GM19455 (cell line): ENCODE measurements at regions not wholly inside any gene's neighbourhood (a gene's known extent, or its start where the extent isn't known, plus 50 kb on each side); places are given as distances from the start of the nearest gene placed in this dataset.
"Not testable (repeated sequence)": the region's sequence is repeated elsewhere in the genome, so short reads cannot be mapped to it uniquely, and the experiment has no call there.

Experiments
- ATAC-seq: cut with Tn5 transposase; IDR thresholded peaks from one replicate; pipeline ENCODE4 v1.9.1; 2021; ENCODE audit not compliant: unreplicated experiment

DNA sequence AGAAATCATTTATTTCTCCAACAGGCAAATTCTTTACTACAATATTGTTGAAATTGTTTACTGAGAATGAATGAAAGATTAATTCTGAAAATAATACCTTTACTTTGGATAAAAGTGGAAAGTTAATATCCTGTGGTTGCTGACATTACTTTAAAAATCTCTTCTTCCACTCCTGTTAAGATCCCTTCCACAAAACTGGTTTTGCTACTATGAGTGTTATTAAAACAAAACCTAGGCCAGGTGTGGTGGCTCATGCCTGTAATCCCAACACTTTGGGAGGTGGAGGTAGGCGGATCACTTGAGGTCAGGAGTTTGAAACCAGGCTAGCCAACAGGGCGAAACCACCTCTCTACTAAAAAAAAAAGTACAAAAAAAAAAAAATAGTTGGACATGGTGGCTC, 123.9 kb upstream of the CCDC150 start:
- ATAC-seq = no peak

DNA sequence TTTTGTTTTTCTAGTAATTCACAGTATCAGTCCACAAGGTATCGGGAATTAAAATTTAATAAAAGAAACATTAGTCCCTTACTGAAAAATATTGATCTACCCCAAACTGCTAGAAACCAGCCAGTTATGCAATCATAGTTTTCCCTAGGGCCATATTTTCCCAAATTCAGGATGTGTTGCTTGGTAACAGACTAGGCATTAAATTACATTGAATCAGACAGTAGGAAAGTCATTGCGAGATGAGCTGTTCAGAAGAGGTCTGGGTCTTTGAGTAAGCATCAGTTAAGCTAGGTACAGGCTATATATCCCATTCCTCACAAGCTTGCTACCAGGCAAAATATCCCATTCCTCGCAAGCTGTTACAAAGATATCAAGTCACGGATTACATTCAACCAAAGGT, 123.0 kb upstream of the CCDC150 start:
- ATAC-seq = no peak

DNA sequence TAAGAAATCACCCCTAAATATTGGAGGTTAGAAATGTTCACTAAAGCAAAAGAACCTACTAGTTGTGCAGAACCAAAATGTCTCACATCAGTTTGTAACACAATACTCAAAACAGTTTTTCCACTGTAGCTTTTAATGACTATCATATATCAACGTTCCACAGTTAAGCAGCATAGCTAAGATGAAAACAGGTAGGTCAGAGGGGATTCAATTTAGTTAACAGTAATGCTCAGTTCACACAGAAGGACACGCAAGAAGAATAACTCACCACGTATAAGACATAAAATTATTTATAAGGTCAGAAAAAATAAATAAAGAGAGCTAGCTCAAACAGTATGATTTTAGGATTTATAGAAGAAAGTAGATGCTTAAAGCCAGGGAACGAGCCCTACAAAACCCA, 118.9 kb upstream of the CCDC150 start:
- ATAC-seq = no peak

DNA sequence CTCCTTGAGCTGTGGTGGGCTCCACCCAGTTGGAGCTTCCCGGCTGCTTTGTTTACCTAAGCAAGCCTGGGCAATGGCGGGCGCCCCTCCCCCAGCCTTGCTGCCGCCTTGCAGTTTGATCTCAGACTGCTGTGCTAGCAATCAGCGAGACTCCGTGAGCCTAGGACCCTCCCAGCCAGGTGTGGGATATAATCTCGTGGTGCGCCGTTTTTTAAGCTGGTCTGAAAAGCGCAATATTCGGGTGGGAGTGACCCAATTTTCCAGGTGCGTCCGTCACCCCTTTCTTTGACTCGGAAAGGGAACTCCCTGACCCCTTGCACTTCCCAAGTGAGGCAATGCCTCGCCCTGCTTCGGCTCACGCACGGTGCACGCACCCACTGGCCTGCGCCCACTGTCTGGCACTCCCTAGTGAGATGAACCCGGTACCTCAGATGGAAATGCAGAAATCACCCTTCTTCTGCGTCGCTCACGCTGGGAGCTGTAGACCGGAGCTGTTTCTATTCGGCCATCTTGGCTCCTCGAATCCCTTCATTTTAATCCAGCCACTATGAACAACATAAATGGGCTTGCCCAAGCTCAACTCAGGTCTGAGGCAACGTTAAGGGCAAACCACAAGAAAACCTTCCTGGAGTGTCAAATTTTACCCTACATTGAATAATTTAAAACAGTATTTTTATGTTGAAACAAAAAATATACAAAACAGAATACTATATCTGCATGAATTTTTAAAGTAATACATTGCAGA, 112.4 kb upstream of the CCDC150 start:
- not testable (repeated sequence) for ATAC-seq

DNA sequence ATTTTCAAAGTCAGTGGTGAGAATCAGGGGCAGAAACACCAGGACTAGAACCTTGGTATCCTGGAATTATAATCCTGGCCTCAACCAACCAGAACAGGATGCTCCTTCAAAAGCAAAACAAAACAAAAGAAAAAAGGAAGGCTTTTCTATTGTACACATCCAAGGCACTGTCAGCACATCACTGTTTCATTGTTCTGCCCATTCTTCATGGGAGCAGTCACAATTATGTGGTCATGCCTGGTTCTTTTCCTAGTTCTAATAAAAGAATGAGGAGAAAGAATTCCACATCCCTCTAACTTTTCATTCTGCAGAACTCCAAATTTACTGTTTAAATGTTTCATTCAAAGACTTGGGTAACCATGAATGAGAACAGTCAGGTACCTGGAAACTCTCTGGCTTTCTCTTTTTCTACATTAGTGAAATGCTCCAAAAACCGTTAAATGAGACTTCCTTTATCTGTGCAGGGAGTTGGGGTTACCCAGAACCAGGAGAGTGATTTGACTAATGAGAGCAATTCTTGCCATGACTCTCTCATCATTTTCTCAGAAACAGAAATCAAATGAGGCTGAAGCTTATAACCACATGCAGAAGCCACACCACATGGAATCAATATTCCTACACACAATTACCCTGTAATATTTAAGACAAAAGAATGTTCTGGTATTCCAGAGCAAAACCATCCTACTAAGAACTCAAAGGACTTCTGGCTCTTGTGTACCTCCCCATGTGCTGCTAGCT, 110.9 kb upstream of the CCDC150 start:
- ATAC-seq = no peak

DNA sequence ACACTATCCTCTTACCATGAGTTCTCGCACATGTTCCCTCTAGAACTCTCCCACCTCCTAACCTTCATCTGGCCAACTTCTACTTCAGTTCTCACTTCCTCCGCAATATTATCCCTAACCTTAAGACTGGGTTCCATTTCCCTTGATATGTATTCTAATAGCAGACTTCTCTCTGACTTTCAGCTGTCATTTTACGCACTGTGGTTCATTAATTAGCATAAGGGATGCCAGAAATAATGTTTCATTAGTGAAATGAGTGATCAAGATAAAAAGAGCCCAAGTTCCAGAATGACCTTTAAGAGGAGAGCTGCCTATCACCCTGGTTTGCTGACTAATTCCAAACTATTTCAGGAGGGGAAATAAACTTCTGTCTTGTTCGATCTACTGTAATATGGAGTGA, 108.6 kb upstream of the CCDC150 start:
- no peak for ATAC-seq

DNA sequence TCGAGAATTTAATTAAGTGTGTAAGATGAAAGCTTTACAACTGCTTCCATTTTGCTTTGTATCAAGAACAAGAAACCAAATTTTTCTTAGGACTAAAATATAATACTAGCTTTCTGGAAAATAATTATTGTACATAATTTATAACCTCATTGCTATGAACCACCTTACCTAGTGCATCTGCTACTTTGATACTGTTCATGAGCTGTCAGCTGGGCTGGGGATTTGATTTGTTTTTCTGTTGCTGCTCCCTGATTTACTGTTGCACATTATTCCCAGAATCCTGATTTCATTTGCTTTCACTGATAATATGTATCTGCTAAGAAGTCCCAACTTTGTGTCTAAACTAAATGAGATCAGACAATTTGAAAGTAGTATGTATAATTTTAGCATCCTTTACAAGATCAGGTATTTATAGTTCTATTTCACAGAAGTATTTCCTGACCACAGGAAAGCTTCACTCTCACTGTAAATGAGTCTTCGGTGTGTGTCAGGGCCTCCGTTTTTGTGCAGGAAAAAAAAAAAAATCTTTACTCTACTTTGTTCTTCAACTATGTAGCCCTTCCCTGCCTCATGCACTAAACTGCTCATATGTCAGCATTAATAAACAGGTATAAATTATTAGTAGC, 105.6 kb upstream of the CCDC150 start:
- no peak for ATAC-seq

DNA sequence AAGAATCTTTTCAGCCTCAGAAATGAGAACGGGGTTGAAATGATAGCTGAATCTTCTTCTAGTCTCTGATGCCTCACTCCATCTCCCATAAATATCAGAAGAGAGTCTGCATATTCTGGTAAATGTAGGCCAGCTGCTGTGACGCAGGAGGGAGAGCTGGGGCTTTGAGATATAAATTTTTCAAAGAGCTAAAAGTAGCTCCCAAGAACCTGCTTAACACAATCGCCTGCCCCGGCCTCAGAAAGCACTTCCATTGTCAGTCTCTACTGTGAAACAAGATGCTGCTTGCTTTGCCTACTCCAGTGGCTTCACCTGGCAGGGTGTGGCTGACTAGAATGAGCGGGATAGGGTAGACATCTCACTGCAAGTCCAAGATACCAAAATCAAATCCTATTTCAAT, 105.0 kb upstream of the CCDC150 start:
- ATAC-seq = no peak

DNA sequence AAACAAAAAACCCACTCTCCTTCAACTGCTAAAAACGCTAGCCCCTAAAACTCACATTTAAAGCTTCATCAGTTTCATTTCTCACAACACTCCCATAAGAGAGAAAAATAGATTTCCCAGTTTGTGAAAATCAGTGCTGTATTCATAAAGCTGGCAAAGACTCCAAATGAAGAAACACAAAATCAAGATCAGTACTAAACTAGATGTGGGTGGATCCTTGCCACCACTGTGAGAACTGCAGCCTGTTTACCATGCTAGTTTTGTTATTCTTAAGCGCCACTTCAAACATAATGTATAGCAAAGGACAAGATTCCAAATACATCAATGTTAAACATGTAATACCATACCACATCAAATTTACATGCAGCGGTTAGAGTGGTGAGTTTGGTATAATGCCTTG, 104.5 kb upstream of the CCDC150 start:
- no peak for ATAC-seq

DNA sequence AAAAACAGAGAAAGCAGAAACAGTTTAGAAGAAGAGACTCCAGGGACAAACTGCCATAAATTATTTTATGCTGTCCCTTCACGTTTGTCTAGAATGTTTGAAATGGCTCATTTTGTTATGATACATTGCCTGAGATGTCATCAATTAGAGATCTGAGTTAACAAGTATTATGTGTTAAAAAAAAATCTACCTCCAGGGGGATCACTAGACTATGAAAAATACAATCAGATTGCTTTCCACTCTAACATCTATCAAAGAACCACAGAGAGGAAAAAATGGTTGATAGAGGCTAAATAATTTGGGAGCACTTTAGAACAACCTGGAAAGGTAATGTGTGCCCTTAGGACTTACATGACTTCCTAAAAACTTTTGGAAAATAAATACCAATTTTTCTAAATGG, 103.8 kb upstream of the CCDC150 start:
- no peak for ATAC-seq

DNA sequence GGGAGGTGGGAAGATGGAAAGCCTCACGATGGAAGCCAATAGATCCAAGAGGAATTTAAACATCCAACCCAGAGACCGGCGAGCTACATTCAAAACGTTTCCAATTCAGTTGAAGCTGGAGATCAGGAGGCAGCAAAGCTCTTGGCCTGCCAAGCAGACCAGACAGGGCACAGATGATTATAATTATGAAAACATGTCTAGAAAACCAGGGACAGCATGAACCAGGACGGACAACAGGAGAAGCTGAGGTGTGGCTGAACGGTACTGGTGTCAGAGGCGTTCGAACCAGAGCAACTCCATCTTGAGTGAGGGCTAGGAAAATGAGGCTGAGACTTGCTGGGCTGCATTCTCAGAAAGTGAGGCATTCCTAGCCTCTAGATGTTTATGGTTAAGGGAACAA, 102.2 kb upstream of the CCDC150 start:
- ATAC-seq = no peak

DNA sequence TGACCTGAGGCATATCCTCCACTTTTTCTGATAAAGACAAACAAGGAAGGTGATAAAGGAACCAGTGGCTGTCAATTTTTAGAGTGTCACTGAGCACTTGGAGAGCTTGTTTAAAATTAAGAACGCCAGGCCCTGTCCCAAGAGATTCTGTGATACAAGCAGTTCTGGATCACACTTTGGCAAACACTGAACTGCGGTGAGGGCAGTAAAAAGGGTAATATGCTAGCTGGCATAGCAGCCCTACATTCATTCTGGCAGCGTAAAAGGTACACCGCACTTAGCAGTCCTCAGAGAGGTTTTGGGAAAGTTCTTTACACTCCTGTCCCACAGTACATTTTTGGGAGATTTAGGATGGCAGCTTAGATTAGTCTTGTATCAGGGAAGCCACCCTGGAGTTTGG, 101.3 kb upstream of the CCDC150 start:
- ATAC-seq = no peak

DNA sequence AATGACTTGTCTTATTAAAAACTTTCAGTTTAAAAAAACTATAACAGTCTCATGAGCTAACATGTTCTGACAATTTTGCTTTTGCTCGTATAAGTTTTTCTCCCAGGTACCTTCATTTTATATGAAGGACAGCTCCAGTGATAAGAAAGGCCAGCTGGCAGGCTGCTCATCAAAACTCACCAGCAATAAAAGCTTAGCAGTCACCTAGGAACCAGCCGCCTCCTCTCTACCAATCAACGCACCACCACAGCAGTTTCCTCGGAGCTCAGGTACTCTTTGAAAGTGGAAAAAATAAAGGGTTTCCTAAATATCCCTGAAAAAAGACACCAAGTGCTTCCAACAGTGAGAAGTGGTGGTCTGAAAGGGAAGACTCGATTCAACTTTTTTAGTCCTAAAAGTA, 100.9 kb upstream of the CCDC150 start:
- ATAC-seq = no peak

DNA sequence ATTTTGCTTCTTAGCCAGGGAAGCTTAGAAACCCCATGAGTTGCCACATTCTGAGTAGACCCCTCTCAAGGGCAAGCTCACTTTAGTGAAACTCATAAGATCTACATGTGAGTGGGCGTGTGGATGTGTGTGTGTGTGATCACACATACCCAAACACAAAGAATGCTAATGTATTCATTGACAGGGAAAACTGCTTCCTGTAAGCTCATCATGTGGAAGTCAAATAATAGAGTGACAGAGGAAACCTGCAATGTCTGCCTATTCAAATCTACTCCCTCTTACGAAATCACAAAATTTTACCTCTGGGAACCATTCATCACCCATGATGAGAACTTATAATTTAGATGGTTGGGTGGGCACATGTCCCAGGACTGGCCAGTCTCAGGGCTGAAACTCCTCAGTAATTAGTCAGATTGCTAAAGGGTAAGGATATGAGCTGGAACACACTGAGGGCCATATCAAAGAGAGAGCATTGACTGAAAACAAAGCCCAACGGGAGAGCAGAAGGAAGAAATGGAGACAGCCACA, 94.5 kb upstream of the CCDC150 start:
- no peak for ATAC-seq

DNA sequence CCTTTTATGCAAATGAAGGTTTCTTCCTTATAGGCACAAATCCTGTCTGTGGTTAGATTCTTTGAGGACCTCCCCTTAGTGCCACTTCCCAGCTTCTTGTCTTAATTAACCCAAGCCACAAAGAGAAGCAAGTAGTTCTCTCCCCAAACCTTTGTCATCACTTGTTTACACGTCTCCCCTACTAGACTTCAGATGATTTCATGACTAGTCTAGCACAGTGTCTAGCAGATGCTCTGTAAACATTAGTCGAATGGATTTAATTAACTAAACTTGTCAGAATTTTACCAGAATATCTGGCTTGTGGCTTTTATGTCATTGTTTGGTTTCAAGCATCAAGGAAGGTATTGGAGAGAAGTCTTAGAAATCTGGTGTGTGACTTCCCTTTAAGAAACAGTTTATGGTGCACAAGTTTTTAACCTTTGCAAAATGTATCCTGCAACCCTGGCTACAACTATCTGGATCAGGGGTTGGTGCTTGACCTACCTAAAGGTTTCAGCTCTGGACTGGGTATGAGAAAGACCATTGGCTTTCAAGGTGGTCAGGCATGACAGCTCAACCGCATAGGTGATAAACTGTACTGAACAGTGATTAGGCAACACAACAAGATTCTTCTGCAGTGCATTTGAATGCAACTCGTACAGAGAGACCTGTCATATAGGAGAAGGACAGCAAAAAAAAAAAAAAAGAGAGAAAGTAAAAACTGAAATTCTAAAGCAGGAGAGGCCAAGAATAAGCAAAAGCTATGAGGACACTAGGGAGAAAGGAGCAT, 93.2 kb upstream of the CCDC150 start:
- no peak for ATAC-seq

DNA sequence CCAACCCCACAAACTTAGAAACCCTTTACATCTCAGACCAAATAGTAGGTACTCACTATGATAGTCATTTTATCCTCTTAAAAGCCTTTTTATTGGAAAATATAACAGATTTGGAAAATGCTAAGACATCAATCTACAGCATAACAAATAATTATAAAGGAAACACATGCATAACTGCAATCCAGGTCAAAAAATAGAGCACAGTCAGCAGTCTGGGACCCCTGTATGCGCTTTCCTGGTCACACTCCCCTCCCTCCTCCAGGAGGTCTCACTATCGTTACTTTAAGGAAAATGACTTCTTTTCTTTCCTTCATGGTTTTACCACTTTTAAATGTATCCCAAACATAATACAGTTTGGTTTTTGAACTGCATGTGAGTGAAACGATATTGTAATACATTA, 90.5 kb upstream of the CCDC150 start:
- ATAC-seq = no peak

DNA sequence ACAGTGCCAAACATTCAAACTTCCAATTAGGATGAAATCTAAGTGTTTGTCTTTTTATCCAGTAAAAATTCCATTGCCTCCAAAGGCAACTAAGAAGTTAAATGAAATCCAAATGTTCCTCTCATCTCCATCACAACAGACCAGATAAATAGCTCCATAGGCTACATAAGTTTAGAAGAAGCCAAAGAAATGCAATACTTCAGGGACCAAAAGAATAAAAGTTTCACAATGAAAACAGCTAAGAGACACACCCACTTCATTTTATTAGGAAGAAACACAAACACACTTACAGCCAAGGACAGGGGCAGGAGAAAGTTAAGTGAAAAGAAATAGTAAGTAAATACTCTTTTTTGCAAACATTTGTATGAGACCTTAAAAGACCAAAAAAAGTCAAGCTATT, 88.5 kb upstream of the CCDC150 start:
- no peak for ATAC-seq

DNA sequence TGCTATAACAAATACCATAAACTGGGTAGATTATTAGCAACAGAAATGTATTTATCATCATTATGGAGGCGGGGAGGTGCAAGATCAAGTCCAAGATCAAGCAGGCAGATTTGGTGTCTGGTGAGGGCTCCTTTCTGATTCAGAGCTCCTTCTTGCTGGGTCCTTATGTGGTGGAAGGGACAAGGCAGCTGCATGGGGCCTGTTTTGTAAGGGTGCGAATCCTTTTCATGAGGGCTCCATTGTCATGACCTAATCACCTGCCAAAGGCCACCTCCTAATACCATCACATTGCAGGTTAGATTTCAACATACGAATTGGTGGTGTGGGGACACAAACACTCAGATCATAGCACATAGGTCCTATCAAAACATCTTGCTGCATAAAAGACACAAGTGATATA, 84.4 kb upstream of the CCDC150 start:
- no peak for ATAC-seq

DNA sequence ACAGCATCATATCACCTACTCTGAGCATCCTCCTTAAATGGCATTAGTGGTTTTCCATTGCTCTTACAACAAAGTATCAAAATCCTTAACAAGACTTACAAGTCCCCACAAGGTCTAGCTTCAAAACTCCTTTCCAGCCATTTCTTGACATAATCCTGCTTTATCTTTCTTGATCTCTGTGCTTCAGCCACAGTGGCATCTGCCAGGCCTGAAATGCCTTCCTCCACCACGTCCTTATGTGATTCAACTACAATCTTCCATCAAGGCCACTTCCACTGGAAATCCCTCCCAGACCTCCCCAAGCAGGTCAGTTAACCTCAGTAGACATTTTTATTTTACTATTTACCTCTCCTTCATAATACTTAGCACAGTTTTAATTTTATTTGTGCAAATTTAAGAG, 83.8 kb upstream of the CCDC150 start:
- no peak for ATAC-seq

DNA sequence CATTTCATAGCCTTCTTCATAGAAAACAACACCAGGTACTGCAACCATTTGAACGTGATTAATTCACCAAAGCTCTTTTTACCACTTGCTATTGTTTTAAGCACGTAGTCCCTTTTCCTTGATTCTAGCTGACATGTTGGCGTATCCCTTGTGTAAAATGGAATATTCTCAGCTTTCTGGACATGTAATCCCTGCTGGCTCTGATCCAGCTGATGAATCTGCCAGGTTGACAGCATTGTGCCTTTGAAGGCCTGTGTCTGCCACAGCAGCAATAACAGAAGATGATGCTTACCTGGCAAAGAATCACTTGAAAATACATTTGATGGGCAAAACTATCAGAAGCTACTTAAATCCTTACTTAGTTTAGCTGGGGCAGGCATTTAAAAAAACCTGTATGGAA, 81.0 kb upstream of the CCDC150 start:
- ATAC-seq = no peak

DNA sequence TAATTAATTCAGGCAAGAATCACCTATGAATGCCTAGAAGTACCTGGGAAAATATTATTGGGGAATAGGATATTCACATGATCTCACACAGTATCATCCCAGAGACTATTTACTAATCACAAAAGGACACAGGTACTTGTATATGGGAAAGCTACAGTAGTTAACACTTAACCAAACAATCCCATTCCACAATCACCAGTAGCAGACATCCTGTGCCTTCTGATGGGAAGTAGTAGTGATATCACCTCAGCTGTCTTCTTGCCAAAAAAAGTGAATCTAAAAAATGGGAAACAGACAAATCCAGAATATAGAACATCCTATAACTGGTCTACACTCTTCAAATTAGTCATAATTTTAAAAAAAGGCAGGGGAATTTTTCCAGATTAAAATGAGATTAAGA, 75.6 kb upstream of the CCDC150 start:
- no peak for ATAC-seq
